H1 (cell line): ENCODE measurements at regions not wholly inside any gene's neighbourhood (a gene's known extent, or its start where the extent isn't known, plus 50 kb on each side); places are given as distances from the start of the nearest gene placed in this dataset.
A peak's percentile ranks its signal among the peaks of the same experiment; 100 is the strongest.

Experiments
- EZH2 ChIP-seq: fragments of 200-600 bp; sonication (generic); IDR thresholded peaks from 2 replicates; pipeline ENCODE4 v1.7.1; 2012; ENCODE audit warnings: low read depth, mild to moderate bottlenecking, moderate library complexity, low read length, inconsistent platforms; ENCODE audit not compliant: severe bottlenecking
- FOSL1 ChIP-seq: IDR thresholded peaks from 2 replicates; pipeline ENCODE4 v1.6.1; 2011; ENCODE audit warnings: mild to moderate bottlenecking, low read depth, low read length, moderate library complexity; ENCODE audit not compliant: insufficient read depth
- NANOG ChIP-seq: IDR thresholded peaks from 2 replicates; pipeline ENCODE4 v1.6.1; 2011; ENCODE audit warnings: low read length, low read depth, mild to moderate bottlenecking, inconsistent platforms; ENCODE audit not compliant: insufficient read depth, poor library complexity, severe bottlenecking
- TF ChIP-seq, protein P1 (sequence below): fragments of 300-600 bp; sonication (generic); IDR thresholded peaks from 2 replicates; pipeline ENCODE4 v1.7.1; 2012; ENCODE audit warnings: low read length, moderate library complexity, mild to moderate bottlenecking, inconsistent platforms; ENCODE audit not compliant: insufficient replicate concordance
- TF ChIP-seq, protein P2 (sequence below): IDR thresholded peaks from 2 replicates; pipeline ENCODE4 v1.6.1; 2012; ENCODE audit warnings: inconsistent platforms
- TF ChIP-seq, protein P3 (sequence below): IDR thresholded peaks from 2 replicates; pipeline ENCODE4 v1.6.1; 2011; ENCODE audit warnings: low read length, improper control_type of control experiment
- TF ChIP-seq, protein P4 (sequence below): IDR thresholded peaks from 2 replicates; pipeline ENCODE4 v1.6.1; 2012; ENCODE audit warnings: inconsistent platforms

DNA sequence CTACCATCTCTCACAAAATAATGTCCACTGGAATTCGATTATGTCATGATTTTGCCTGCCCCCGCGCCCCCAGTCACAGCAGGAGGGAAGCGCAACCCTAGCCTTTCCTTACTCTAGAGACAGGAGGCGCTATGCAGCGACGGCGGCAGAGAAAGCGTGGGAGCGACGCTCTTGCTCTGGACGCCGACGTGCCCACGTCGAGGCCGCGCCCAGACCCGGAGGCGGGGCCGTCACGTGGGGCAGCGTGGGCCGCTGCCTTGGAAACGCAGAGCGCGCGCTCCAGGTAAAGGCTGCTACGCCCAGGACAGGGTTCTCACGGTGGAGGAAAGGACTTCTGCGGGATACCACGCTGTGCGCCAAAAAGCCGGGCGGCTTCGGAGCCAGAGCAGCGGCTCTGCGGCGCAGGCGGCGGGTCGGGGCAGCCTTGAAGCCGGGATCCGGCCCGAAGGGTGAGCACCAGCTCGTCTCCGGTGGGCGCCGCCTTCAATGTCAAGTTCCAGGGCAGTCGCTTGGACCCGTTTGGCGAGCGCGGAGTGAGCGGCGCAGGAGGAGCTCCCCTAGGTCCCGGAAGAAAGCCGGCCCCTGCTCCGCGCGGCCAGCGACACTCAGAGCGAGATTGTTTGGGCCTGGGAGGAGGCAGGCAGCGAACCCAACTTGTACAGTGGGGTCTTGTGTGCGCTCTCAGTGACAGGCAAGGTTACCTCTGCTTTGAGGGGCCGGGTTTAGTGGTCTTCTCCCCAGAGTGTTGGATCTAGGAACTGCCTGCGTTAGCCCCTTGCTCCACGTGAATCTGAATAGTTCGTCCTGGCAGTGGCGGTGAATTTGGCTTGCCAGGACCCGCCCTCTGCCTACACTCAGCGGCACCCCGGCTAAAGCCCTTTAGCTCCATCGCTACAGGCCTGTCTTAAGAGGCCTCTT lies 121.7 kb downstream of the MRPL57 start (continued):
- TF ChIP-seq, protein P1, sequence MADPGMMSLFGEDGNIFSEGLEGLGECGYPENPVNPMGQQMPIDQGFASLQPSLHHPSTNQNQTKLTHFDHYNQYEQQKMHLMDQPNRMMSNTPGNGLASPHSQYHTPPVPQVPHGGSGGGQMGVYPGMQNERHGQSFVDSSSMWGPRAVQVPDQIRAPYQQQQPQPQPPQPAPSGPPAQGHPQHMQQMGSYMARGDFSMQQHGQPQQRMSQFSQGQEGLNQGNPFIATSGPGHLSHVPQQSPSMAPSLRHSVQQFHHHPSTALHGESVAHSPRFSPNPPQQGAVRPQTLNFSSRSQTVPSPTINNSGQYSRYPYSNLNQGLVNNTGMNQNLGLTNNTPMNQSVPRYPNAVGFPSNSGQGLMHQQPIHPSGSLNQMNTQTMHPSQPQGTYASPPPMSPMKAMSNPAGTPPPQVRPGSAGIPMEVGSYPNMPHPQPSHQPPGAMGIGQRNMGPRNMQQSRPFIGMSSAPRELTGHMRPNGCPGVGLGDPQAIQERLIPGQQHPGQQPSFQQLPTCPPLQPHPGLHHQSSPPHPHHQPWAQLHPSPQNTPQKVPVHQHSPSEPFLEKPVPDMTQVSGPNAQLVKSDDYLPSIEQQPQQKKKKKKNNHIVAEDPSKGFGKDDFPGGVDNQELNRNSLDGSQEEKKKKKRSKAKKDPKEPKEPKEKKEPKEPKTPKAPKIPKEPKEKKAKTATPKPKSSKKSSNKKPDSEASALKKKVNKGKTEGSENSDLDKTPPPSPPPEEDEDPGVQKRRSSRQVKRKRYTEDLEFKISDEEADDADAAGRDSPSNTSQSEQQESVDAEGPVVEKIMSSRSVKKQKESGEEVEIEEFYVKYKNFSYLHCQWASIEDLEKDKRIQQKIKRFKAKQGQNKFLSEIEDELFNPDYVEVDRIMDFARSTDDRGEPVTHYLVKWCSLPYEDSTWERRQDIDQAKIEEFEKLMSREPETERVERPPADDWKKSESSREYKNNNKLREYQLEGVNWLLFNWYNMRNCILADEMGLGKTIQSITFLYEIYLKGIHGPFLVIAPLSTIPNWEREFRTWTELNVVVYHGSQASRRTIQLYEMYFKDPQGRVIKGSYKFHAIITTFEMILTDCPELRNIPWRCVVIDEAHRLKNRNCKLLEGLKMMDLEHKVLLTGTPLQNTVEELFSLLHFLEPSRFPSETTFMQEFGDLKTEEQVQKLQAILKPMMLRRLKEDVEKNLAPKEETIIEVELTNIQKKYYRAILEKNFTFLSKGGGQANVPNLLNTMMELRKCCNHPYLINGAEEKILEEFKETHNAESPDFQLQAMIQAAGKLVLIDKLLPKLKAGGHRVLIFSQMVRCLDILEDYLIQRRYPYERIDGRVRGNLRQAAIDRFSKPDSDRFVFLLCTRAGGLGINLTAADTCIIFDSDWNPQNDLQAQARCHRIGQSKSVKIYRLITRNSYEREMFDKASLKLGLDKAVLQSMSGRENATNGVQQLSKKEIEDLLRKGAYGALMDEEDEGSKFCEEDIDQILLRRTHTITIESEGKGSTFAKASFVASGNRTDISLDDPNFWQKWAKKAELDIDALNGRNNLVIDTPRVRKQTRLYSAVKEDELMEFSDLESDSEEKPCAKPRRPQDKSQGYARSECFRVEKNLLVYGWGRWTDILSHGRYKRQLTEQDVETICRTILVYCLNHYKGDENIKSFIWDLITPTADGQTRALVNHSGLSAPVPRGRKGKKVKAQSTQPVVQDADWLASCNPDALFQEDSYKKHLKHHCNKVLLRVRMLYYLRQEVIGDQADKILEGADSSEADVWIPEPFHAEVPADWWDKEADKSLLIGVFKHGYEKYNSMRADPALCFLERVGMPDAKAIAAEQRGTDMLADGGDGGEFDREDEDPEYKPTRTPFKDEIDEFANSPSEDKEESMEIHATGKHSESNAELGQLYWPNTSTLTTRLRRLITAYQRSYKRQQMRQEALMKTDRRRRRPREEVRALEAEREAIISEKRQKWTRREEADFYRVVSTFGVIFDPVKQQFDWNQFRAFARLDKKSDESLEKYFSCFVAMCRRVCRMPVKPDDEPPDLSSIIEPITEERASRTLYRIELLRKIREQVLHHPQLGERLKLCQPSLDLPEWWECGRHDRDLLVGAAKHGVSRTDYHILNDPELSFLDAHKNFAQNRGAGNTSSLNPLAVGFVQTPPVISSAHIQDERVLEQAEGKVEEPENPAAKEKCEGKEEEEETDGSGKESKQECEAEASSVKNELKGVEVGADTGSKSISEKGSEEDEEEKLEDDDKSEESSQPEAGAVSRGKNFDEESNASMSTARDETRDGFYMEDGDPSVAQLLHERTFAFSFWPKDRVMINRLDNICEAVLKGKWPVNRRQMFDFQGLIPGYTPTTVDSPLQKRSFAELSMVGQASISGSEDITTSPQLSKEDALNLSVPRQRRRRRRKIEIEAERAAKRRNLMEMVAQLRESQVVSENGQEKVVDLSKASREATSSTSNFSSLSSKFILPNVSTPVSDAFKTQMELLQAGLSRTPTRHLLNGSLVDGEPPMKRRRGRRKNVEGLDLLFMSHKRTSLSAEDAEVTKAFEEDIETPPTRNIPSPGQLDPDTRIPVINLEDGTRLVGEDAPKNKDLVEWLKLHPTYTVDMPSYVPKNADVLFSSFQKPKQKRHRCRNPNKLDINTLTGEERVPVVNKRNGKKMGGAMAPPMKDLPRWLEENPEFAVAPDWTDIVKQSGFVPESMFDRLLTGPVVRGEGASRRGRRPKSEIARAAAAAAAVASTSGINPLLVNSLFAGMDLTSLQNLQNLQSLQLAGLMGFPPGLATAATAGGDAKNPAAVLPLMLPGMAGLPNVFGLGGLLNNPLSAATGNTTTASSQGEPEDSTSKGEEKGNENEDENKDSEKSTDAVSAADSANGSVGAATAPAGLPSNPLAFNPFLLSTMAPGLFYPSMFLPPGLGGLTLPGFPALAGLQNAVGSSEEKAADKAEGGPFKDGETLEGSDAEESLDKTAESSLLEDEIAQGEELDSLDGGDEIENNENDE: no peak
- TF ChIP-seq EZH2 (no peak), NANOG (no peak), FOSL1 (no peak)
- TF ChIP-seq, protein P2, sequence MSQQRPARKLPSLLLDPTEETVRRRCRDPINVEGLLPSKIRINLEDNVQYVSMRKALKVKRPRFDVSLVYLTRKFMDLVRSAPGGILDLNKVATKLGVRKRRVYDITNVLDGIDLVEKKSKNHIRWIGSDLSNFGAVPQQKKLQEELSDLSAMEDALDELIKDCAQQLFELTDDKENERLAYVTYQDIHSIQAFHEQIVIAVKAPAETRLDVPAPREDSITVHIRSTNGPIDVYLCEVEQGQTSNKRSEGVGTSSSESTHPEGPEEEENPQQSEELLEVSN: peak; percentile 59
- TF ChIP-seq, protein P3, sequence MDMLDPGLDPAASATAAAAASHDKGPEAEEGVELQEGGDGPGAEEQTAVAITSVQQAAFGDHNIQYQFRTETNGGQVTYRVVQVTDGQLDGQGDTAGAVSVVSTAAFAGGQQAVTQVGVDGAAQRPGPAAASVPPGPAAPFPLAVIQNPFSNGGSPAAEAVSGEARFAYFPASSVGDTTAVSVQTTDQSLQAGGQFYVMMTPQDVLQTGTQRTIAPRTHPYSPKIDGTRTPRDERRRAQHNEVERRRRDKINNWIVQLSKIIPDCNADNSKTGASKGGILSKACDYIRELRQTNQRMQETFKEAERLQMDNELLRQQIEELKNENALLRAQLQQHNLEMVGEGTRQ: peak; percentile 97
- TF ChIP-seq, protein P4, sequence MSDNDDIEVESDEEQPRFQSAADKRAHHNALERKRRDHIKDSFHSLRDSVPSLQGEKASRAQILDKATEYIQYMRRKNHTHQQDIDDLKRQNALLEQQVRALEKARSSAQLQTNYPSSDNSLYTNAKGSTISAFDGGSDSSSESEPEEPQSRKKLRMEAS: peak; percentile 79
